ENCODE measurements at regions not wholly inside any gene's neighbourhood (a gene's known extent, or its start where the extent isn't known, plus 50 kb on each side); places are given as distances from the start of the nearest gene placed in this dataset.

GRCh38 chr10:75332081-75332480 lies 69.5 kb downstream of the ZNF503 start:
- no peak for DNase-seq (ENCODE audit: low read depth)
- no peak for TF ChIP-seq CTCF (conservative IDR thresholded peaks at IDR 0.05; ENCODE audit: low read depth, low read length)
- no peak overlapping the region for H3K4me3 ChIP-seq (ENCODE audit: low read length)

GRCh38 chr10:75331081-75331480 lies 70.5 kb downstream of the ZNF503 start:
- DNase-seq (ENCODE audit: low read depth) = no peak
- no peak overlapping the region for H3K4me3 ChIP-seq (ENCODE audit: low read length)
- no peak for TF ChIP-seq CTCF (conservative IDR thresholded peaks at IDR 0.05; ENCODE audit: low read depth, low read length)

DNA sequence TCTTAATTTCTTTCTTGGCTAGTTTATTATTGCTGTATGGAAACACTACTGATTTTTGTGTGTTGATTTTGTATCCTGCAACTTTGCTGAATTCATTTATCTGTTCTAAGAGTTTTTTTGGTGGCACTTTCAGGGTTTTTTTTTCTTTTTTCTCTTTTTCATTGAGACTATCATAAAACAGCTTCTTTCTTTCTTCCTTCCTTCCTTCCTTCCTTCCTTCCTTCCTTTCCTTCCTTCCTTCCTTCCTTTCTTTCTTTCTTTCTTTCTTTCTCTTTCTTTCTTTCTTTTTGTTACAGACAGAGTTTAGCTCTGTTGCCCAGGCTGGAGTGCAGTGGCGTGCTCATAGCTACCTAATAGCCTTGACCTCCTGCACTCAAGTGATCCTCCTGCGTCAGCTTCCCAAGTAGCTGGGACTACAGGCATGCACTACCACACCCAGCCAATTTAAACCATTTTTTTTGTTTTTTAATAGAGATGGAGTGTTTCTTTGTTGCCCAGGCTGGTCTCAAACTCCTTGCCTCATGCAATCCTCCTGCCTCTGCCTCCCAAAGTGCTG lies 72.3 kb downstream of the ZNF503 start:
- DNase-seq (ENCODE audit: low read depth) = no peak
- H3K4me3 ChIP-seq (ENCODE audit: low read length) = no peak overlapping the region
- TF ChIP-seq CTCF (conservative IDR thresholded peaks at IDR 0.05; ENCODE audit: low read depth, low read length) = no peak

GRCh38 chr10:75326306-75326705 lies 75.3 kb downstream of the ZNF503 start:
- TF ChIP-seq CTCF (conservative IDR thresholded peaks at IDR 0.05; ENCODE audit: low read depth, low read length) = no peak
- H3K4me3 ChIP-seq (ENCODE audit: low read length) = no peak overlapping the region
- no peak for DNase-seq (ENCODE audit: low read depth)

DNA sequence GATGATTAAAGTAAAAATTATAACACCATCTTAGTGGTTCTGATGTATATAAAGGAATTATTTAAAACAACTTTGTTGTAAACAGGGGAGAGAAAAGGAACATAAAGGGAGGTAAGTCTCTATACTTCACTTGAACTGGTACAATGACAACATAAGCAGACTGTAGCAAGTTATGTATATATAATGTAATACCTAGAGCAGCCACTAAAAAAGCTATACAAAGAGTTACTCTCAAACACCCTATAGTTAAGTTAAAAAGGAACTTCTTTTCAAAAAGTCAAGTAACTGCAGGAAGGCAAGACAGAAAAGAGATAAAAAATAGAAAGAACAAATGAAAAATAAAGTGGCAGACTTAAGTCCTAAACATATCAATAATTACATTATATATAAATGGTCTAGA lies 82.3 kb downstream of the ZNF503 start:
- no peak for TF ChIP-seq CTCF (conservative IDR thresholded peaks at IDR 0.05; ENCODE audit: low read depth, low read length)
- DNase-seq (ENCODE audit: low read depth) = no peak
- H3K4me3 ChIP-seq (ENCODE audit: low read length) = no peak overlapping the region

GRCh38 chr10:75314570-75314969 lies 78.8 kb upstream of the COMTD1 start:
- no peak for DNase-seq (ENCODE audit: low read depth)
- TF ChIP-seq CTCF (conservative IDR thresholded peaks at IDR 0.05; ENCODE audit: low read depth, low read length) = no peak
- H3K4me3 ChIP-seq (ENCODE audit: low read length) = no peak overlapping the region

DNA sequence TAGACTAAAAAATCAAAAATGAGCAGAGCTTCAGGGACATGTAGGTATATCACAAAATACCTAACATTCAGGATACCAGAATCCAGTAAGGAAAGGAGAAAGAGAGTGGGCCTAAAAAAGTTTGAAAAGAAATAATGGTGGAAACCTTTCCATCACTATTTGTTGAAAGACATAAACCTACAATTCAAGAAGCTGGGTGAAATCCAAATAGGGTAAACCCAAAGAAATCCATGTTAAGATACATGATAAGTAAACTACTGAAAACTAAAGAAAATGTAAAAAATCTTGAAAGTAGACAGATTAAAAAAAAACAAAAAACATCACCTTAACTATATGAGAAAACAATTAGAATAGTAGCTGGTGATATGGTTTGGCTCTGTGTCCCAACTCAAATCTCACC lies 76.7 kb upstream of the COMTD1 start:
- no peak for TF ChIP-seq CTCF (conservative IDR thresholded peaks at IDR 0.05; ENCODE audit: low read depth, low read length)
- no peak overlapping the region for H3K4me3 ChIP-seq (ENCODE audit: low read length)
- DNase-seq (ENCODE audit: low read depth) = no peak

Measured in retinal pigment epithelial cell (primary cell).